ENCODE measurements at regions not wholly inside any gene's neighbourhood (a gene's known extent, or its start where the extent isn't known, plus 50 kb on each side); places are given as distances from the start of the nearest gene placed in this dataset.

GRCh38 chr12:112711026-112711425 is 80.5 kb upstream of the RPH3A start:
- TF ChIP-seq POLR2A (IDR thresholded peaks at IDR 0.05) (no peak), CTCF (IDR thresholded peaks at IDR 0.05) (no peak)
